Esophagus squamous epithelium (tissue), 4 donors: ENCODE measurements at regions not wholly inside any gene's neighbourhood (a gene's known extent, or its start where the extent isn't known, plus 50 kb on each side); places are given as distances from the start of the nearest gene placed in this dataset.

Source experiments
- CTCF ChIP-seq, 6 experiments: fragments of 450-650 bp in 4 of 6; fragments of 200-600 bp in 2 of 6; sonication (generic) in 2 of 6; IDR thresholded peaks; one replicate each; pipeline ENCODE4 v1.5.1; 2016 to 2019; ENCODE audit warnings: antibody characterized with exemption in 6 of 6, mild to moderate bottlenecking in 4 of 6, moderate library complexity in 4 of 6
- POLR2A ChIP-seq, 4 donors: fragments of 450-650 bp; IDR thresholded peaks; one replicate each; pipeline ENCODE4 v1.6.1; 2017; ENCODE audit warnings: antibody characterized with exemption in 4 of 4, mild to moderate bottlenecking in 4 of 4, moderate library complexity in 3 of 4

DNA sequence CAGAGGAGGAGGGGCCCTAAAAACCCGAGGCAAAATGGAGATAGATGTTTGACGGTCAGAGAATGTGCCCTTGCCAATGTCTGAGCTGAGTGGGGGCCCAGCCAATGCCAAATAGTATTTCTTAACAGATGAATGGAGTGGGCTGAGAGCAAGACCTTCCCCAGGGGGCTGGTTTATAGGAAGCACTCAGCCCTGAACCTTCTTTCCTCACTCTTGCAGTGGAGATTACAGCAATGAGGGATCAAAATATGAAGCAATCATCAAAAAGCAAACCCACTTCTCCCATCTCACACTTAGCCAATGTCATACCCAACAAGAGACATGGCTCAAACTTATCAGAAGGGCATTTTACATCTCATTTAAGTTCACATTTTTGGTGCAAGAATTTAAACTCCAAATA is 350.3 kb downstream of the GADD45G start:
- no peak for TF ChIP-seq CTCF (IDR thresholded peaks at IDR 0.05)
- no peak for TF ChIP-seq POLR2A (IDR thresholded peaks at IDR 0.05)
